GM21619 (cell line): ENCODE measurements at regions not wholly inside any gene's neighbourhood (a gene's known extent, or its start where the extent isn't known, plus 50 kb on each side); places are given as distances from the start of the nearest gene placed in this dataset.

Experiments
- ATAC-seq: cut with Tn5 transposase; IDR thresholded peaks from one replicate; pipeline ENCODE4 v1.9.1; 2021; ENCODE audit not compliant: unreplicated experiment

DNA sequence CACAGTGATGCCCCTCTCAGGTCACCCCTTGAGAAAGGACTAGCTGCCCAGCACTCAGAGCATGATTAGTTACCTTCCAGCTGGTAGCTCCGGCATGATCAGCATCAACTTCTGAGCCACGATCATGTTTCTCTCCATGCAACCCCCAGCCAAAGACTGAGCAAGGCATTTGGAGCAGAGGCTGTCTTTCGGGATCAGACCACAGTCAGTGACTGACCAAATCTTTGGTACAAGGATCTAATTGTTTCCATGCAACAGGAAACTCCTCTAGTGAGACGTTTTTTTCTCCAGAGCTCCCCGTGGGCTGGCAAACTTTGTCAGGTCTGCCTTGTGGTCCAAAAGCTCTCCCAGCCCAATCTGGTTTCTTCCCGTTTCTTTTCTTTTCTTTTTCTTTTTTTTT is 244.3 kb downstream of the METTL4 start:
- no peak for ATAC-seq

DNA sequence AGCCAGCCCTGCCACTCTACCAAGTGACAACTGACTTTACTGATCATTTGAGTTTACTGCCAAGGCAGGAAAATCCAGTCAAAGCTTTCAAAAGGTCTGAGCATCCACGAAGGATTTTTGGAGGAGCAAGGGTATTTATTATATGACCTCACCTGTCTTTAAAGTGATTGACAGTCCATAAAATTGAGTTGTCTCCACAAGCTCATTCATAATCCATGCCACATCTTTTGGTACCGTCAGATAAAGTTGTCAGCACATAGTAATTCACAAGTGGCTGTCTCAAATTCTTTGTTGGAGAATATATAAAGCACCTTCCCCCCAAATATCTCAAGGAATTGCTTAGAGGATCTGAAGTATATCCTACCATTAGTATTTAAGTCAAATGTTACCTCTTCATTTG is 240.5 kb downstream of the METTL4 start:
- no peak for ATAC-seq

DNA sequence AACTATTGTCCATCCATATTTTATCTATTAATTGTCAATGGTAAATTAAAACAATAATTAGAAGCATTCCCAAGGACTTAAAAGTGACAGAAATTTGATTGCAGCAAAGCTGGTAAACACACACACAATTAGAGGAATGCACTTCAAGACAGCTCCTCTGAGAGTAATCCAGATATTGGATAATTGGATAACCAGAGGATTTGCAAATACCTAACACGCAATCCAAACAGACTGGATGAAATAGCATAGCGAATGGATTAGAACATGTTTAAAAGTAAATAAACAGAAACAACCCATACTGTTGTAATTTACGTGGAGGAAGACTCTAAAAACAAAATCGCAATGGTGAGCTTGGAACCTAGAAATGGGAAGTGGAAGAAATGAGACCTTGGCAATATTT is 239.8 kb downstream of the METTL4 start:
- ATAC-seq, result no peak

DNA sequence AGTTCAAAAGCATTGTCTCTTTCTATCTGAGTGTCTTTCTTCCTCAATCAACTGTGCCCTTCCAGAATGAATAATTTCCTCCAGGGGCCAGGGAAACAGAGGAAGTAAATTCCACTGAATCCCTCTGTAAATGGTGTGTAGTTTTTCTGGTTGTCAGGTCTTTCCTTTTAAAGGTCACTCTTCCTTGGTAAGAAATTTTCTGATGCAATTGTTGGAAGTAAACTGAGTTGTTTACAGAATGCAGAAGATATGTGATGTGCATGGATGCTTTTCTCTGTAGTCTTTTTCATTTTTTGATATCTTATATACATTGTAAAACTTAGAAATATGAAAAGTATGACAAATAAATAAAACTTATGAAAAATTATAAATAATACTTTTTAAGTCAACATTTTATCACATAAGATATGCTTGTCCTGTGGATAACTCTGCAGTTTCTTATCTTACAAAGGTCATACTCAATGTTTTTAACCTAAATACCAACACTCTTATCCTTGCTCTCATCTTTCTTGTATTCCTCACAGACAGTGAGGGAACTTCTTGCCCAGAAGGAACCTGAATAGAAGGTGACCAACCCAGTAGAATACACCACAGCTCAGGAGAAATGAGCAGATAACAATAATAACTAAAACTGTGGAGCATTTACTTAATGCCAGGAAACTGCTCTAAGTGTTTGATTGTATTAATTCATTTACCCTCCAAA is 234.5 kb downstream of the METTL4 start:
- ATAC-seq, result no peak

DNA sequence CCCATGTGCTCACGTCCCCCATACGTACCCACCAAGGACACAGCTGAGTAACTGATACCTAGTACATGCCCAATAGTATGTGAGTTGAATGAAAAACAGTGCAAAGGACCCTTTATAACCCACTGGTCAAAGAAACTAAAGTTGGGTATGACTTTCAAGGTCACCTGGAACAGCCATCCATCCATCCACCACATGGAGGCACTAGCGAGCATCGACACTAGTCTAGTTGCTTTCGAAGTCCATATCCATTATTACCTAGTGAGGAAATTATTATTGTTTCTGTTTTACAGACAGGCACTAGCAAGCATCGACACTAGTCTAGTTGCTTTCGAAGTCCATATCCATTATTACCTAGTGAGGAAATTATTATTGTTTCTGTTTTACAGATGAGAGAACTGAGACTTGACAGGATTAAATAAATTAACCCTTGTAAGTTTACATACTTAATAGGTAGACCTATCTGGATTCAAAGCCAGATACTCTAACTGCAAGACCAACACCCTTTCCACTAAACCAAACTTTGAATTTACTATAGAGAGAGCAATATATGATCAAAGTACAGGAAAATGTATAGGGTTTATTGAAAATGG is 233.7 kb downstream of the METTL4 start:
- ATAC-seq, result peak; percentile 76

DNA sequence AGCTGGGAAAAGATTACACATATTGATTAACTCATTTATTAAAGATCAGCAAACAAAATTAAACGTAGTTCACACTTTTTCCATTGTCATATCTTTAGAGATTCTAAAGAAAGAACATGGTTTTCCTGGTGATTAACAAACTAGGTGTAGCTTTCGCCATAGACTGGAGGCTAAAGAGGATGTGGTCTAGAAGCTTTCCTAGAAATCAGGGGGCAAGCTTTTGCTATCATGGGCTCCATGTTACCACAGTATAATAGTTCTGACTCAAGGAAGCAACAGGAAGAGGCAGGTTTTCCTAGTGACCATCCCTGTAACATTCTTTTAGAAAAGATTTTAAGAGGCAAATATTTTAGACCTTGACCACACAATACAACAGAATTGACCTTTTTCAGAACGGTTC is 232.7 kb downstream of the METTL4 start:
- no peak for ATAC-seq

DNA sequence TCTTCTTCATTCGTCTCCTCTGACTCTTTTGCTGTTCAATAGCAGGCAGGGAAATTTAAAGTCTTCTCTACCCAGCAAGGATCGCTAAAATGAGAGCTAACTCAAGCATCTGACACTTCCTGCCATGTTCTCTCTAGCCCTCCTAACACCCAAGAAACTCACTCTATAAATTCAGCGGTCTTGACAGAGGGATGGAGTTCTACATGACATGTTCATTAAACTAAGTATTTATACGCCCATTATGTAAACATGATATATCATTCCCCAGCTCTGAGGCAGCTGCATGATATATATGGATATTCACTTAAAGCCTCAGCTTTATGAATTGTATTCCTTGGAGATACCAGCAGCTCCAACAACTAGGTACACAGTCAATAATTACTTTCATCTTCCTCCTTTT is 231.0 kb downstream of the METTL4 start:
- ATAC-seq, result no peak

DNA sequence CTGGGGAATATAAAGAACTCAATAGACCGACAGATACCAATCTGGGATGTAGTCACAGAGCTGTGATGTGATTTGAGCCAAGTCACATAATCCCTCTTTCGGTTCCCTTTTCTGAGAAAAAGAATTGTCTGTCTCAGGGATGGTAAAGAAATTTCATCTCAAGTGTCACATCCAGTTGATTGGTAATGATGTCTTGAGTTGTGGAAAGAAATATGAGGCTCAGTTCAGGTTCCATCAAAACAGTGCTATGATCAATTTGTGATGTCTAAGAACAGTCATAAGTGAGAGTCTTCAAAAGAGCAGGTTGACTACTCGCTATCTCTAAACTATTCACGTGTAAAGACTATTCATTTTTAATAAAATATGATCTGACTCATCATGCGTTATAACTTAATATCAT is 223.3 kb downstream of the METTL4 start:
- no peak for ATAC-seq

DNA sequence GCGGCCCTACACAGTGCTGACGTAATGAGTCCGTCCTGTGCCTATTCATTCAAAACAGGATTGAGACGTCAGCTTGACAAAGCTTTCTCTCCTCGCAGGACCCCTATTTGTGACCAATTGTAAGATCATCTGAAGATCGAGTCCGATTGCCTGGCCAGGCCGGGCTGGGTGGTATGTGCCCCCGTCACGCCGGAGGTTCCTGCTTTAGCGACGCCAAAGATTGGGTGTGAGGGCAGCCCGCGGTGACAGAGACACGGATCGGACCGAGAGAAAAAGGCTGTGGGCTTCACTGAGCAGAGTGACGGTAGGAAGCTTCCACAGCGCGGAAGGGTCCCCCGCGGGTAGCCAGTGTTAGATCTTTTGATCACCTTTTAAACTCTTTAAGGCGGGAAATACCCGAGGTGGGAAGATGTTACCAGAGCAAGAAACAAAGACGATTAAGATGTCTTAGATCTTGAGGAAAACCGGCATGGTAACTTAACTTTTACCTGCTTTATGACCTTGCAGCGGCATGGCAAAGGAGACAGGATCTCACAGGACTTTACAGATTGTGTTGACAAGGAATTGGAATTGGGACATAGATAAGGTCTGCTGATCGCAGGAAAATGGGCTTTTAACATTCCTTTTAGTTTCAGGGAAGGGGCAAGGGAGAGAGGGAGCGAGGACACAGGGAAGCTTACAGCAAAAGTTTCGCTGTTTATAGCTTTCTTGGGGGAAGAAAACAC is 220.0 kb downstream of the METTL4 start:
- no peak for ATAC-seq

DNA sequence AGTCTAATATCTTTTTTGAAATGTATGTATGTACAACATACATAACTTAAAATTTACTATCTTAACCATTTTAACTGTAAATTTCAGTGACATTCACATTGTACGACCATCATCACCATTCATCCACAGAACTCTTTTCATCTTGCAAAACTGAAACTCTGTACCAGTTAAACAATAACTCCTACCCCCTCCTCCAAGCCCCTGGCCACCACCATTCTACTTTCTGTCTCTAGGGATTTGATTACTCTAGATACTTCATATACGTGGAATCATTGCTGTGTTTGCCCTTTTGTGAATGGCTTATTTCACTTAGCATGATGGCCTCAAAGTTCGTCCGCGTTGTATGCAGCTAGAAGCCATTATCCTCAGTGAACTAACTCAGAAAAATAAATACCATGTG is 217.0 kb downstream of the METTL4 start:
- no peak for ATAC-seq

DNA sequence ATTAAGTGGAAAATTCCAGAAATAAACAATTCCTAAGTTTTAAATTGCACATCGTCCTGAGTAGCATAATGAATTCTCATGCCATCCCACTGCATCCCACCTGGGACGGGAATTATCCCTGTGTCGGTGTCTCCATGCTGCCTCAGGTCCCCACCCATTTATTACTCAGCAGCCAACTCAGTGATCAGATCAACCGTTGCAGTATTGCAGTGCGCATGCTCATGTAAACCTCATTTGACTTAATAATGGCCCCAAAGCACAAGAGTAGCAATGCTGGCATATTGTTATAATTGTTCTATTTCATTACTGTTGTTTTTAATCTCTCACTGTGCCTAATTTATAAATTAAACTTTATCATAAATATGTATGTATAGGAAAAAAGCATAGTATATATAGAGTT is 214.4 kb downstream of the METTL4 start:
- no peak for ATAC-seq

DNA sequence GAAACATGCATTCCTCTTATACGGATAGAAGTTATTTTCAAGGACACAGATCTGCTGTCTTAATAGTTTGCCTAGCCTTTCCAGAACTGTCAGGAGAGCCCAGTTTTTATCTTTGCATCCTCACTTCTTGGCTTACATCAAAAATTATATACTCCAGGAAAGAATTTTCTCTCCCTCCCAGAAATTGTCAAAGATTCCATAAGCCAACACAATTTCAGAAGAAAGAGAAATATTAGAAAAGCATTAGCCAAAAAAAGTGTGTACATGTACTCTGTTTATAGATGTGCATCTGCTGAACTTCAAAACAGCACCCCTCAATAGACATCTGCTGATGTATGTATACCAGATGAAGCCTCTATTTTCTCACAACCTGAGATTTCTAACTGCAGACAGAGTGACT is 210.4 kb downstream of the METTL4 start:
- no peak for ATAC-seq

DNA sequence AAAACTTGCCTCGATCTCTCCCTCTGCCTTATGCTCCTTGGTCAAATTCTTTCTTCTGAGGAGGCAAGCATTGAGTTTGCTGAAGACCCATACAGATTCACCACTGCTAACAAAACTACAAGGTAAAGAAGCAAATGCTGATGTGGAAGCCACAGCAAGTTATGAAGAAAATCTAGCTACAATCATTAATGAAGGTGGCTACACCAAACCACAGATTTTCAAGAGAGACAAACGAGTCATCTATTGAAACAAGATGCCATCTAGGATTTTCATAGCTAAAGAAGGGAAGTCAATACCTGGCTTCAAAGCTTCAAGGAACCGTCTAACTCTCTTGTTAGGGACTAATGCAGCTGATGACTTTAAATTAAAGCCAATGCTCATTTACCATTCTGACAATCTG is 203.2 kb downstream of the METTL4 start:
- no peak for ATAC-seq

DNA sequence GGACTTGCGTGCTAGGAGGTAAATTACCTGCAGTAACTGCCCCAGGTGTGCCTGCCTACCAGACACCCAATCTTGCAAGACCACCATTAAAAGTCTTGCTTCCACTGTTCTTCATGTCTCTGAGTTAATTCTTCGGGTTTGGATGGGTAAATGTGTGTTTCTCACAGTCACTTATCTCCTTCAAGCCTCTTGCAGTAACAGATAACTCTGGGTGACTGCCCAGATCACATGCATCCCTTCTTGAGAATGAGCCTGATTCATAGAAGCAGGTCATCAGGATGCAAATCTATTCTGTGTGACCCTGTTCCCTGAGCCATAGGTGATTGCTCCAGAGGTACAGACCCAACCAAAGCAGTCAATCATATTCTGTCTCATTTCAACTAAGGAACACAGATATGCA is 194.6 kb downstream of the METTL4 start:
- no peak for ATAC-seq

DNA sequence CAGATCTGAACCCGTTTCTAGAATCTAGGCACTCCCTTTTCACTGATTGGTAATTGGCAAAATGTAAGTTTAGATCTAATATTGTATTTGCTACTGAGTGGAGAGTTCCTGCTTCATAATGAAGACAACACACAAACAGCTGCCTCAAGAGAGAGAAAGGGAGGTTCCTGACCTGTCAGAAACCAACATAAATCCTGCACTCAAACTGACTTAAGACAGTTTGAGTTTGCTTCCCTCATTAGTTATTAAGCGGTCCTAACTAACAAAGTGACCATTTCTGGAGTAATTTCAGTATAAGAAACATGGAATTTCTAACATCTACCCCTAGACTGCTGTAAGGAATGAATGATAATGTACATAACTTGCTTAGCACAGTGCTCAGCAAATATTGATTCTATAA is 191.2 kb downstream of the METTL4 start:
- ATAC-seq, result no peak

DNA sequence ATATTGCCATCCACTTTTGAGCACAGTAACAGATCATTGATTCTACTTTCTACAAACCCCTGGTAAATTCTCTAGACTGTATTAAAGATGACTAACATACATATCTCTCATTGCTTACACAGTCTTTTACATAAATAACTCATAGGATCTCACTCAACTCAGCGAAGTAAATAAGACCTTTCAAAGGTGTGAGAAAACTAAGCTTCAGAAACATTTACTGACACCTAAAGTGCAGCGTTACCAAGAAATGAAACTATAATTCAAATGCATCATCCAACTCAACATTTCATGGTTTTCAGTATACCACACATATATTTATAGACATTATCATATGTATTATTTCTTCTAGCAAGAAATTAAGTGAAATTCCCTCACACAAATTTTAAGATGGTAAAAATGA is 189.8 kb downstream of the METTL4 start:
- ATAC-seq, result no peak

DNA sequence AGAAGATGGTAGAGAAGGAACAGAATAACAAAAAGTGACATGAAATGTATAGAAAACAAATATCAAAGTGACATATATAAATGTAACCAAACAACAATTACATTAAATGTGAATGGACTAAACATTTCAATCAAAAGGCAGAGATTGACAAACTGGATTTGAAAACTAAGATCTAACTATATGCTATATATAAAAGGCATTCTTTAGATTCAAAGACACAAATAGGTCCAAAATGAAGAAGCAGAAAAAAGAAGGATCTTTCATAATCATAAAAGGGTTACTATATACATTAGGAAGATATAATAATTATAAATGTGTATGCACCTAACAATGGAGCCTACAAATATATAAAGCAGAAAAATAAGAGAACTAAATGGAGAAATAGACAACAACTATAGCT is 183.7 kb downstream of the METTL4 start:
- ATAC-seq, result no peak

DNA sequence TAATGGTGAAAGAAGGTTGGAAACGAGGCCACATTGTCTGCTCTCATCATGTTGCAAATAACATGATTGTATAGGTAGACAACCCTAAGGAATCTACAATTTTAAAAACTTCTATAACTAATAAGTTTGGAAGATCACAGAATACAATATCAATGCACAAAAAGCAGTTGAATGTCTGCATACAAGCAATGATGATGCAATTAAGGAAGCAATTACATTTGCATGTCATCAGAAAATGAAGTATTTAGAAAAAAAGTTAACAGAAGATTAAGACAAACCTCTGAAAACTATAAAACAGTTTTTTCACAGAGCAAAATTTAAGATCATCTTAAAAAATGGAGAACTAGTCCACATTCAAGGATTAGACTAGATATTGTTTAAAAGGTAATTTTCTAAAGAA is 181.1 kb downstream of the METTL4 start:
- no peak for ATAC-seq

DNA sequence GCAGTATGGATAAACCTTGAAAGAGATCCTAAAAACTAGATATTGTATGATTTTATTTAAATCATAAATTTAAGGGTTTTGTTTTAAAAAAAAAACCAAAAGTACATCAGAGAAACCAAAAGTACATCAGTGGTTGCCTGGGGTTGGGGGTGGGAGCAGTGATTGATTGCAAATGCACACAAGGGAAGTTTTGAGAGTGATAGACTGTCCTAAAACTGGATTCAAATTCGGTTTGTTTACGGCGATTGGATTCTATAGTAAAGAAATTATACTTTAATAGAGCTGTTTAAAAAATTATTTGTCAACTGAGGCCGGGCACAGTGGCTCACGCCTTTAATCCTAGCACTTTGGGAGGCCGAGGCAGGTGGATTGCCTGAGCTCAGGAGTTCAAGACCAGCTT is 179.8 kb downstream of the METTL4 start:
- no peak for ATAC-seq

DNA sequence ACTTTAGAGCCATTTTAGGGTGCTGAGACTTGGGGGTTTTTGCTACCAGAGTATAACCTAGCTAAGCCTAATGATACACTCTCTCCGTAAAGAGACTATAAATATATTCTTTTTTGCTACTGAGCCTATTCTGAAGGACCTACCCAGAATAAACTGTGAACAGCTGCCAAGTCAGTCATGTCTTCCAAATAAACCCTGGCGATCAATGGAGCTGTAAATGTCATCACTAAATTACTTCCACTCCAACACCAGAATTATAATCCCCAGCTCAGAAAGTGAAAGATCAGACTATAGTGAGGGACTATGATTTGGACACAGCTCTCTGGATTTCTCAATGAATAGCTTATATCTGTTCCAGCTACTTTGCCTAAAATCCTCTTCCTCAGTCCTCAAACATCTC is 178.9 kb downstream of the METTL4 start:
- no peak for ATAC-seq

DNA sequence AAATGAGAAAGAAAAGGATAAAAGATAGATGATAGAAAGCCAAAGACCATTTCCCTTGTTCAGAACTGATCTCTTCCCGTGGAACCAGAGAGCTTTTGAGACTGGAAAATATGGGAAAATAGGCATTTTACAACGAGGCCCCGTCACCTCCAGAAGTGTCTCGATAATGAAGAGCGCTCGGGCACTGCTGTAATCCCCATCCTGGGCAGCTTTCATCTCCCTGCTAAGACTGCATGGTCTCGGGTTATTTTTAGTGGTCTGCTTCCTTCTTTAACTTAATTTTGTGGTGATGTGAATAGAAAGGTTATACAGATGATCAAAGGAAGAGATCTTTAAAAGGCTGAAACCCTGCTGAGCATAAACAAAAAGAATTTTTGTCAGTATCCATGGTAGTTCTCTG is 176.6 kb downstream of the METTL4 start:
- no peak for ATAC-seq

DNA sequence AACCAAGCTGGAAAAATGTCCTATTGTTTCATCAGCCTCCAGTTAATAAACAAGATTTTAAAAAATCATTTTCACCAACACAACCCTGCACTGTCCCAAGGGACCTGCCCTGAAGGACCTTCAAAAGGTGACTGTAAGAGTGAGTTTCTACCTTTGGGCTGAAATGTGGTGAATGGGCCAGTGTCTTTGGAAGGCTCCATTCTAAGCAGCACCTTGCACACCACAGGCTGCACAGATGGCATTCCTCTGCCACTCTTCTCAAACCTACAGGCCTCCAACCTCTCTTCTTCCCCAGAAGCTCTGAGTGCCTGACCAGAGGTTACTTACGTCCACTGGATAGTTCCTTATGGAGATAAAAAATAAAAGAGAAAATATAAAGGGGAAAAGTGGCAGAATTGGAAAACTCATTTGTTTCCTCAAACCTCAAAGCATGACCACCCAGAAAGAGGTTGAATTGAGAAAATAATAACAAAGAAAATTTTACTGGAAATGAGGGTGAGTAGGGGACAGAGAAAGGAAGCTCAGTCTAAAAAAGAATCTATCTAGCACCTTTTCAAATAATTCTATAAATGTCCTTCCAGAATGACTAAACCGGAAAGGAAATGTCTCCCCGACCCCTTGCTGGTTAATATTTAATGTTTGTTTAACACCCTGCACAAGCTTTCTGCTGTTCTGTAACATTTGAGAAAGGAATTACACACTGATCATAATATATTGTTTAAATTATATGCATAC is 175.7 kb downstream of the METTL4 start:
- ATAC-seq, result peak; percentile 80
